Ovary (tissue), 7 donors: ENCODE measurements at regions not wholly inside any gene's neighbourhood (a gene's known extent, or its start where the extent isn't known, plus 50 kb on each side); places are given as distances from the start of the nearest gene placed in this dataset.

Experiments used
- DNase-seq, 5 donors: peaks; one replicate each; pipeline ENCODE4 v3.0.0-alpha.2; 2019 to 2020
- H3K27ac ChIP-seq, 2 donors: fragments of 200-600 bp; one replicate each; pipeline versions ENCODE4 v1.5.1 to v1.8.0; 2019 to 2022
- H3K27me3 ChIP-seq: fragments of 200-600 bp; one replicate; pipeline ENCODE4 v1.8.0; 2022
- H3K36me3 ChIP-seq: fragments of 200-600 bp; sonication (generic); one replicate; pipeline ENCODE4 v1.5.1; 2019
- H3K4me1 ChIP-seq: one replicate; pipeline ENCODE4 v1.8.1; 2013; ENCODE audit warnings: mild to moderate bottlenecking, moderate library complexity; ENCODE audit not compliant: insufficient read depth
- H3K4me3 ChIP-seq: fragments of 200-600 bp; sonication (generic); one replicate; pipeline ENCODE4 v1.5.1; 2017
- H3K9me3 ChIP-seq, 2 donors: fragments of 200-600 bp in 1 of 2; sonication (generic) in 1 of 2; one replicate each; pipeline versions ENCODE4 v1.5.1 to v1.8.1; 2013 to 2019; ENCODE audit warnings: mild to moderate bottlenecking in 1 of 2, moderate library complexity in 1 of 2
- EP300 ChIP-seq: sonication (generic); formaldehyde crosslinking; IDR thresholded peaks from one replicate; pipeline ENCODE4 v1.6.1; 2017; ENCODE audit warnings: antibody characterized with exemption
- POLR2A ChIP-seq: fragments of 450-650 bp; IDR thresholded peaks from one replicate; pipeline ENCODE4 v1.6.1; 2017; ENCODE audit warnings: antibody characterized with exemption, mild to moderate bottlenecking, moderate library complexity
- WGBS, 3 donors: extraction: QIAGEN DNeasy Blood & Tissue Kit in 1 of 3; methylation state at CpG; one replicate each; pipeline versions ENCODE4 v1.1.5 to v1.1.7; 2013 to 2017; 5-methylcytosine and 5-hydroxymethylcytosine counted together
- intact Hi-C, 4 donors: fragments of 100-400 bp; cut with DNase I; formaldehyde crosslinking; loops; one replicate each; pipeline versions ENCODE4 v1.11.0 to v1.15.1; 2022 to 2023
- TF ChIP-seq, protein P1 (sequence below), 3 donors: fragments of 450-650 bp in 2 of 3; fragments of 200-600 bp in 1 of 3; IDR thresholded peaks; one replicate each; pipeline versions ENCODE4 v1.5.1 to v1.8.0; 2016 to 2022; ENCODE audit warnings: antibody characterized with exemption in 3 of 3, mild to moderate bottlenecking in 1 of 3
- donor health status: DM: no; HTN: no; CAD: no; lungs with moderate emphysema.
- donor health status: DM: no; HTN: no; CAD: no.
- donor health status: Bipolar disorder and iron deficiency.
- donor health status: DM: no; HTN: no; CAD: no.
- donor health status: DM: yes; HTN: yes; CAD: no.

DNA sequence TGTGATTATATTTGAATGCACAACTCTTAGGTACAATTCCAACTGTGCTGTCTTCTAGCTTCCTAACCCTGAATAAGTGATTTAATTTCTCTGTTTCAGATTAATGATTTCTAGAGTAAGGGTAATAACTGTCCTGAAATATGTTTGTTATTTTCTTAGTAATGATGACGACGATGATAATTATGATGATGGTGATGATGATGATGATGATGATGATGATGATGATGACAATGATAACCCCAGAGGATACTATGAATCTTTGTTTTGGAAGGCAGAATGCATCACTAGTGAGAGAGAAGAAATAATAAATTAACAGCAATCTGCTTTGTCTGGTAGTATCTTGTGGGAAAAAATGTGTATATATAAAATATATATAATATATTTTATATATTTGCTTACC is 317.1 kb upstream of the CDH8 start:
- Histone ChIP-seq H3K9me3 (no peaks in the 10 kb centered on the region), H3K27me3 (no peaks in the 10 kb centered on the region), H3K36me3 (no peaks in the 10 kb centered on the region), H3K4me3 (no peak overlapping the region), H3K4me1 (no peaks in the 10 kb centered on the region), H3K27ac (no peak overlapping the region)
- TF ChIP-seq POLR2A (no peak), EP300 (no peak)
- TF ChIP-seq, protein P1, sequence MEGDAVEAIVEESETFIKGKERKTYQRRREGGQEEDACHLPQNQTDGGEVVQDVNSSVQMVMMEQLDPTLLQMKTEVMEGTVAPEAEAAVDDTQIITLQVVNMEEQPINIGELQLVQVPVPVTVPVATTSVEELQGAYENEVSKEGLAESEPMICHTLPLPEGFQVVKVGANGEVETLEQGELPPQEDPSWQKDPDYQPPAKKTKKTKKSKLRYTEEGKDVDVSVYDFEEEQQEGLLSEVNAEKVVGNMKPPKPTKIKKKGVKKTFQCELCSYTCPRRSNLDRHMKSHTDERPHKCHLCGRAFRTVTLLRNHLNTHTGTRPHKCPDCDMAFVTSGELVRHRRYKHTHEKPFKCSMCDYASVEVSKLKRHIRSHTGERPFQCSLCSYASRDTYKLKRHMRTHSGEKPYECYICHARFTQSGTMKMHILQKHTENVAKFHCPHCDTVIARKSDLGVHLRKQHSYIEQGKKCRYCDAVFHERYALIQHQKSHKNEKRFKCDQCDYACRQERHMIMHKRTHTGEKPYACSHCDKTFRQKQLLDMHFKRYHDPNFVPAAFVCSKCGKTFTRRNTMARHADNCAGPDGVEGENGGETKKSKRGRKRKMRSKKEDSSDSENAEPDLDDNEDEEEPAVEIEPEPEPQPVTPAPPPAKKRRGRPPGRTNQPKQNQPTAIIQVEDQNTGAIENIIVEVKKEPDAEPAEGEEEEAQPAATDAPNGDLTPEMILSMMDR (IDR thresholded peaks at IDR 0.05): no peak
- intact Hi-C loops: no loop called here
- WGBS, 3 donors: 91 to 96% (median 91%) methylated on average over 2 of the region's 2 CpGs
- no peak for DNase-seq

DNA sequence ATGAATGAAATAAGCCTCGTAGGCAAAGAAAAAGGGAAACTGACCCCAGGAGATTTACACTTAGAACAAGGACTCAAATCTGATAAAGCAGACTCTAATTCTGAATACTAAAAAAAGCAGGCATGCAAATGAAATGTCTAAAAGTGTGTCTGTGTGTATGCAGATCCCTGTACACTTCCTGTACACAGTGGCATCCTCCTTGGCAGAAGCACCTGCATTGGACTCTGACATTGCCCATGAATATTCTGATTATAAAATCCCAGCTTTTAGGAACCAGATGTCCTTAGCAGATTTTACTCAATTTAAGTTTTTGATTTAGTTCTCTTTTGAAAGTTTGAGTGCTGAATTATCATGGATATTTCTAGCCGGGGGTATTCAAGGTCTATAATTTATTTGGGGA is 306.0 kb upstream of the CDH8 start:
- H3K27me3 ChIP-seq: peaks cover 4% of the 10 kb centered on the region
- no peaks in the 10 kb centered on the region for H3K9me3 ChIP-seq
- H3K4me3 ChIP-seq: no peak overlapping the region
- H3K36me3 ChIP-seq: no peaks in the 10 kb centered on the region
- no peak overlapping the region for H3K27ac ChIP-seq
- no peaks in the 10 kb centered on the region for H3K4me1 ChIP-seq
- intact Hi-C loops: no loop called here
- no peak for DNase-seq
- TF ChIP-seq, protein P1 (IDR thresholded peaks at IDR 0.05): no peak
- TF ChIP-seq EP300 (no peak), POLR2A (no peak)
- 58 to 74% (median 68%) methylated on average over 2 of the region's 2 CpGs for WGBS, 3 donors

DNA sequence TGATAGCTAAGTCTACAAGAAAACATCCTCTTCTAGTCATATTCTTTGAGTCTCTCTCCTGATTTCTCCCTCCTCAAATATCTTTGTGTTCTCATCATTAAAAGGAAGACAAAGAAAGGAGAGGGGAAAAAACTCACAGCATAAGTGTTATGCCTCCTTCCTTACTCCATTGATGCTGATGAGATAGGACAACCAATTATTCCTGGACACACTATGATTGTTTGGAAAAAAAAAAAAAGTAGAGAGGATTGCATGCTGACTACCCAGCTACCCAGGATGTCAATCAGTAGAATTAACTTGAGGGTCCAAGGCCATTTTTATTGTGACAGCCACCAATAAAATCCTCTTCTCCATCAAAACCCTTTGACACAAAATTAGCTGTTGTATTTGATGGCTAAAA is 299.1 kb upstream of the CDH8 start:
- Histone ChIP-seq H3K9me3 (no peaks in the 10 kb centered on the region), H3K4me1 (no peaks in the 10 kb centered on the region)

DNA sequence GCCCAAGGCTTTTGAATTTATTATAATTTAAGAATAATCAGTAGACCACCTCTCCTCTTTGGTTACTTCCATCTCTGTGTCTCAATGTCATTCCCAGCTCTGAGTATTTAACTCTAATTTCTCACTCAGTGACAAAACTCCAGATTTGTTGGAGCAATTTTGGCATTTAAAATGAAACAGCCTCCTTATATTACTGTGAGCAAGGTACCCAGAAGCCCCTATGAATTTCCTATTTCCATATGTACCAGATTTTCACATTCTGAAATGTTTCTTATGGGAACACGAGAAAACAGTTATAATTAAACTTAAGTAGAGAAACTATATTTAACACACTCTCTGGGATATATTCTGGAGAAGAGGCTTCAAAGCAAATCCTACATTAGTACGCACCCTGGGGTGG is 285.4 kb upstream of the CDH8 start:
- DNase-seq: no peak
- TF ChIP-seq POLR2A: no peak
- TF ChIP-seq EP300: no peak
- TF ChIP-seq, protein P1 (IDR thresholded peaks at IDR 0.05): no peak
- intact Hi-C loops: no loop called here
- Histone ChIP-seq H3K4me1 (no peaks in the 10 kb centered on the region), H3K36me3 (no peaks in the 10 kb centered on the region), H3K9me3 (no peaks in the 10 kb centered on the region), H3K27ac (no peak overlapping the region), H3K27me3 (no peaks in the 10 kb centered on the region), H3K4me3 (no peak overlapping the region)
- 63 to 90% (median 79%) methylated on average over 2 of the region's 2 CpGs for WGBS, 3 donors

More for the DNA sequence above, 299.1 kb upstream of the CDH8 start:
- no peaks in the 10 kb centered on the region for H3K36me3 ChIP-seq
- H3K27ac ChIP-seq: no peak overlapping the region
- H3K27me3 ChIP-seq: peaks cover 4% of the 10 kb centered on the region
- no peak for TF ChIP-seq POLR2A
- TF ChIP-seq, protein P1 (IDR thresholded peaks at IDR 0.05): no peak
- no peak for TF ChIP-seq EP300
- DNase-seq: no peak
- no peak overlapping the region for H3K4me3 ChIP-seq
- intact Hi-C loops: no loop called here

DNA sequence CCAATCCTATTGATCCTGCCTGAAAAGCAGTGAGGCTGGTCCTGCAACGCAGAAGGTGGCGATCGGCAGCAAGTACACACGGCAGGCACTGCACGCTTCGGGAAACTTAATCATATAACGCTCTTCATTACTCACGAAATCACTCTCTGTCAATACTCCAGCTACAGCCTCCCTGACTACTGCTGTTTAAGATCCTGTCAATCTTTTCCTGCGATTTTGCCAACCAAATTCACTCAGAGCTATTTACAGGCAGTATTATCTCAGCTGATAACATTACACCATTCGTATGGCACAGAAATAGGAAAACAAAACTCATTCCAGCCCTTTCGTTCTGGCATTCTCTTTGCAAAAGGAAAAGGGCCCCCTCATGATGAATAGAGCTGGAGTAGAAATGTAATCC is 262.4 kb upstream of the CDH8 start:
- Histone ChIP-seq H3K4me3 (no peak overlapping the region), H3K4me1 (no peaks in the 10 kb centered on the region), H3K27ac (no peak overlapping the region), H3K27me3 (no peaks in the 10 kb centered on the region), H3K36me3 (no peaks in the 10 kb centered on the region), H3K9me3 (no peaks in the 10 kb centered on the region)
- DNase-seq: no peak
- 68 to 76% (median 71%) methylated on average over 11 of the region's 11 CpGs for WGBS, 3 donors
- TF ChIP-seq, protein P1 (IDR thresholded peaks at IDR 0.05): no peak
- no peak for TF ChIP-seq EP300
- no peak for TF ChIP-seq POLR2A
- intact Hi-C loops: no loop called here
